ENCODE measurements at regions not wholly inside any gene's neighbourhood (a gene's known extent, or its start where the extent isn't known, plus 50 kb on each side); places are given as distances from the start of the nearest gene placed in this dataset.

DNA sequence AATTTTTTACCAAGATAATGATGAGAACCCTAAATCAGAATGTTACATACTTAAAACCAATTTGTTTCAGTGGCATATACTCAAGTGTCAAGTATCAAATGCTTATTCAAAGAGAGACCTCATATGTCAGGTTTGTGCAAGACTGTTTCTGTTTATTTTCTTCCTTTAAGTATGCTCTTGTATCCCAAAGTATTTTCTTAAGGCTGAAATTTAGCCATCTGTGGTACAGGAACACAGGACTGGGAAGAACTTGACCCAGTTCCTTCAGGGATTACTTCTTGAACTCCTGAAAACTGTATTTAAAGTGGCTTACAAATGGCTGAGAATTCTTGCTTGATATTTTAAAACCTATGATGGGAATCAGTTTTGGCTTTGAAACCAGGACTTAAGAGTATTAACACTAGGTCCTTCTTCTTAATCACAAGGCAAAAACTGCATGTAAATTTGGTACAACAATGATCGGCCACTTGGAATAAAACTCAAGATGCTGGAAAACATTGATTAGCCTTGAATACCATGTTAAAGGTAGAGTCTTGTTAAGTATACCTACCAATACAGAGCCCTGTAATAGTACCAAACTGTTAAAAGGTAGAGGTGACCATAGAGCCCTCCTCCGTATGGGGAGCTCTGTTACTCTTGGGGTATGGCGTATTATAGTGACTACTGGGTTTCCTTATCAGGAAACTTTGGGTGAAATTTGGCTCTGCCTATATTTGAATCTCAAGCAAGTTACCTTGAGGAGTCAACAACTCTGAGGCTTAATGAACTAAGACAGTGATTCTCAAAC is 95.9 kb downstream of the BLID start:
- H3K9me3 Mint-ChIP-seq: no peaks in the 10 kb centered on the region

More for the DNA sequence above, 95.9 kb downstream of the BLID start:
- Histone ChIP-seq H3K79me2 (ENCODE audit: insufficient read depth, low read length) (no peaks in the 10 kb centered on the region), H3K56ac (ENCODE audit: insufficient read length, low read depth, low read length) (no peak overlapping the region), H2BK12ac (ENCODE audit: insufficient read length, low read depth, low read length) (no peak overlapping the region), H3K4me1 (ENCODE audit: insufficient read depth, low read length) (no peaks in the 10 kb centered on the region), H2BK15ac (ENCODE audit: low read depth, low read length) (no peak overlapping the region), H3K4me2 (ENCODE audit: insufficient read depth, insufficient read length, low read length) (no peak overlapping the region), H4K5ac (ENCODE audit: insufficient read length, low read depth, low read length) (no peak overlapping the region), H3K27ac (ENCODE audit: insufficient read length, low read depth, low read length) (no peak overlapping the region), H4K91ac (ENCODE audit: insufficient read length, low read depth, low read length) (no peak overlapping the region), H3K9ac (ENCODE audit: extremely low read depth, insufficient read length, low read length) (no peak overlapping the region), H2BK120ac (ENCODE audit: low read depth, low read length, poor library complexity, severe bottlenecking) (no peak overlapping the region), H3K9me3 (ENCODE audit: control insufficient read depth, low read depth, low read length) (no peaks in the 10 kb centered on the region), H2AFZ (ENCODE audit: low read length) (no peak overlapping the region), H2BK5ac (ENCODE audit: insufficient read length, low read length) (no peak overlapping the region), H2AK5ac (ENCODE audit: insufficient read length, low read length) (no peak overlapping the region), H3K18ac (ENCODE audit: insufficient read length, low read depth, low read length) (no peak overlapping the region), H3K79me1 (ENCODE audit: insufficient read depth, low read depth, low read length, poor library complexity, severe bottlenecking) (no peaks in the 10 kb centered on the region), H3K23me2 (ENCODE audit: insufficient read length, low read depth, low read length, poor library complexity, severe bottlenecking) (no peaks in the 10 kb centered on the region), H3K14ac (ENCODE audit: insufficient read depth, low read length) (no peak overlapping the region), H3T11ph (ENCODE audit: low read length) (no peak overlapping the region), H3K27me3 (ENCODE audit: insufficient read depth, low read length) (no peaks in the 10 kb centered on the region), H4K8ac (replicated peaks; ENCODE audit: insufficient read length, low read depth, low read length) (no peak overlapping the region), H3K23ac (ENCODE audit: insufficient read length, low read depth, low read length) (no peak overlapping the region), H3K4ac (ENCODE audit: low read depth, low read length) (no peak overlapping the region), H2BK20ac (ENCODE audit: low read depth, low read length, poor library complexity, severe bottlenecking) (no peak overlapping the region), H4K20me1 (ENCODE audit: control insufficient read depth, insufficient read depth, insufficient read length) (no peaks in the 10 kb centered on the region)
- Mint-ChIP-seq H3K27ac (no peak overlapping the region), H3K4me3 (no peak overlapping the region), H3K4me1 (no peaks in the 10 kb centered on the region), H3K36me3 (ENCODE audit: insufficient read depth in 1 of 3, low read depth in 3 of 3) (no peaks in the 10 kb centered on the region), H3K27me3 (ENCODE audit: low read depth) (no peaks in the 10 kb centered on the region)
- TF ChIP-seq, protein P1, sequence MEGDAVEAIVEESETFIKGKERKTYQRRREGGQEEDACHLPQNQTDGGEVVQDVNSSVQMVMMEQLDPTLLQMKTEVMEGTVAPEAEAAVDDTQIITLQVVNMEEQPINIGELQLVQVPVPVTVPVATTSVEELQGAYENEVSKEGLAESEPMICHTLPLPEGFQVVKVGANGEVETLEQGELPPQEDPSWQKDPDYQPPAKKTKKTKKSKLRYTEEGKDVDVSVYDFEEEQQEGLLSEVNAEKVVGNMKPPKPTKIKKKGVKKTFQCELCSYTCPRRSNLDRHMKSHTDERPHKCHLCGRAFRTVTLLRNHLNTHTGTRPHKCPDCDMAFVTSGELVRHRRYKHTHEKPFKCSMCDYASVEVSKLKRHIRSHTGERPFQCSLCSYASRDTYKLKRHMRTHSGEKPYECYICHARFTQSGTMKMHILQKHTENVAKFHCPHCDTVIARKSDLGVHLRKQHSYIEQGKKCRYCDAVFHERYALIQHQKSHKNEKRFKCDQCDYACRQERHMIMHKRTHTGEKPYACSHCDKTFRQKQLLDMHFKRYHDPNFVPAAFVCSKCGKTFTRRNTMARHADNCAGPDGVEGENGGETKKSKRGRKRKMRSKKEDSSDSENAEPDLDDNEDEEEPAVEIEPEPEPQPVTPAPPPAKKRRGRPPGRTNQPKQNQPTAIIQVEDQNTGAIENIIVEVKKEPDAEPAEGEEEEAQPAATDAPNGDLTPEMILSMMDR (conservative IDR thresholded peaks at IDR 0.05): no peak
- DNase-seq: no peak
- no CpG with 5 or more reads among the region's 3 CpGs for WGBS (ENCODE audit: extremely low coverage, insufficient read length, low lambda C conversion rate)
